GM19455 (cell line): ENCODE measurements at regions not wholly inside any gene's neighbourhood (a gene's known extent, or its start where the extent isn't known, plus 50 kb on each side); places are given as distances from the start of the nearest gene placed in this dataset.
A peak's percentile ranks its signal among the peaks of the same experiment; 100 is the strongest.

Experiments used
- ATAC-seq: cut with Tn5 transposase; IDR thresholded peaks from one replicate; pipeline ENCODE4 v1.9.1; 2021; ENCODE audit not compliant: unreplicated experiment

DNA sequence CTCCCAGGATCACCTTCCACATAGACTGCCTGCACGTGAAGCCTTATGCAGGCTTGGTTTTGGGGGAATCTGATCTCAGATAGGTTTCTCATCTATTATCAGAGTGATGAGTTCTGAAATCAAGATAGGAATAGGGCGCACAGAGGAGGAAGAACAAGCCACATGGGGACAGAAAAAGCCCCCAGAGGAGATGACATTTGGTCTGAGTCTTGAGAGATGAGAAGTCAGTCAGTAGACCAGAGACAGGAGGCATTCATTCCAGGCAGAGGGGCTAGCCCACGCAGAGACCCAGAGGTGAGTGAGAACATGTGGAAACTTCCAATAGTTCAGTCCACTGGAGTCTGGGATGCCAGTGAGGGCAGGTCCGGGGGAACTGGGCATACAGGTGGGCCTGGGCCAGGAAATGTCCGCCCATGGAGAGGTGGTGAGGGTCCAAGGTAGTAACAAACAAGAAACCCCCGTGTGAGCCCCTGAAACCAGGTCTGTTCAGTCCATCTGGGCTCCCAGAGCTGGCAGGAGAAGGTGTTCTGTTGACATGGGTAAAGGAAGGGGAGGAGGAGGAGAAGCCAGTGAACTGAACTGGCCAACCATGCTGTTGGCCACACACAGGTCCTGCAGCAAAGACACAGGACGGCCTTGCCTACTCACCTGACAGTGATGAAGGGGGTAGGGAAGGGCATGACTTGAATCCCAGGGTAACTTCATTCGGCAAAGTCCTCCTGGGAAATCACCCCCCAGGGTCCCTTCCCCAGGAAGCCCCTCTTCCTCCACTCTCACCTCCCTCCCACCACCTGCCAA lies 69.3 kb upstream of the SMNDC1 start:
- ATAC-seq, result no peak

DNA sequence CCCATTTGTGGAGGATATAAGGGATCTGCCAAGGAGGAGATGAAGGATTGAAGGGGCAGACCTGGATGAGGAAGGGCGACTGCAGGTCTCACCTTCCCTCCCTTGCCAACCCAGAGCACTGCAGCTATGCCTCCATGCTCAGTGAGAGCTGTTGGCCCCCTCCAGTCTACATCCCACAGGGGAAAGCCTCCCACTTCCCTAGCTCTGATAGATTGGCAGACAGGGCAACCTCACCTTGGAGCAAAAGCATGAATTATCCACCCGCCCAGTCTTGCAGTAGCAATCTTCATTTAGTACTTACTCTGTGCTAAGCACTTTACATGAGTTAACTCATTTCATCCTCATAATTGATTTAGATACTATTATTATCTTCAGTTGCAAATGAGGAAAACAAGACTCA lies 70.4 kb upstream of the SMNDC1 start:
- ATAC-seq, result no peak

GRCh38 chr10:110376021-110376766 lies 71.5 kb upstream of the SMNDC1 start:
- no peak for ATAC-seq

DNA sequence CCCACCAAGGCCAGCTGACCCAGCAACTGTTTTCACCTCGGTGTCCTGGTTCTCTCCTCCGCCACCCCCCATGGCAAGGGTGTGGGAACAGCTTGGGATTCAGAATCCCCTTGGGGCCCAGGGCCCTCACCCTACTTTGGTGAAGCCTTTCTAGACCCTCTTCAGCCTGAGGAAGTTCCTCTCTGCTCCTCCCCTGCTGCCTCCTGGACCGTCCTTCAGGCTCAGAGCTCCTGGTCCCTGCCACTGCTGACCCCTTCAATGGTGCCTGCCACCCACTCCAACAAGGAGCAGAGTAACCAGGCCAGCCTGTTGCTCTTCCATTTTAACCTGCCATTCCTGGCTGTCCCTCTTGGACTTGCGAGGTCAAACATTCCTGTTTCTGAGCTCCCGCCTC lies 72.0 kb upstream of the SMNDC1 start:
- ATAC-seq, result no peak

DNA sequence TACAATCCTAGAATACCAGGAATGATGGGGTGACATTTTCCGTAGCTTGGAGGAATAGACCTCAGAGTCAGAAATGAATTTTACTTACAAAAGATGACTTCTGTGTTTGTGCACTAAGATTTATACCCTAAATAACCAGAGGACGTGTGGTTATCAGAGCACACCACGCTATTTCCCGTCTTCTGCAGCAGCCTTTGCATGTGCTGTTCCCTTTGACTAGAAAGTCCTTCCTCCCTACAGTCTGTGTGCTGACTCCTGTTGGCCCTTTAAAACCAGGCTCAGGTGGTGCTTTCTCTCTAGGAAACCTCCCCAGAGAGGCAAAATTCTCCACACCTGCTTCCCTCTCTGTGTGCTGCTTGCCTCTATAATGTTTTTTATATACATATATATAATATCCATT lies 73.3 kb upstream of the SMNDC1 start:
- no peak for ATAC-seq

DNA sequence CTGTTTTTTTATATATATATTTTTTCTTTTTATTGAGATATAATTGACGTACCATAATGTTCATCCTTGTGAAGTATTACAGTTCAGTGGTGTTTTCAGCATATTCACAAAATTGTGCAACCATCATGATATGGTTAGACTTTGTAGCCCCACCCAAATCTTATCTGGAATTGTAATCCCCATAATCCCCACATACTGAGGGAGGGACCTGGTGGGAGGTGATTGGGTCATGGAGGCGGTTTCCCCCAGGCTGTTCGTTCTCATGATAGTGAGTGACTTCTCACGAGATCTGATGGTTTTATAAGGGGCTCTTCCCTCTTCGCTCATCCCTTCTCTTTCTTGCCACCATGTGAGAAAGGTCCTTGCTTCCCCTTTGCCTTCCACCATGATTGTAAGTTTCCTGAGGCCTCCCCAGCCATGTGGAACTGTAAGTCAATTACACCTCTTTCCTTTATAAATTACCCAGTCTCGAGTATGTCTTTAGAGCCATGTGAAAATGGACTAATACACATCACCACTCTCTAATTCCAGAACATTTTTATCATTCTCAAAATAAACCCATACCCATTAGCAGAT lies 73.9 kb upstream of the SMNDC1 start:
- ATAC-seq, result no peak

DNA sequence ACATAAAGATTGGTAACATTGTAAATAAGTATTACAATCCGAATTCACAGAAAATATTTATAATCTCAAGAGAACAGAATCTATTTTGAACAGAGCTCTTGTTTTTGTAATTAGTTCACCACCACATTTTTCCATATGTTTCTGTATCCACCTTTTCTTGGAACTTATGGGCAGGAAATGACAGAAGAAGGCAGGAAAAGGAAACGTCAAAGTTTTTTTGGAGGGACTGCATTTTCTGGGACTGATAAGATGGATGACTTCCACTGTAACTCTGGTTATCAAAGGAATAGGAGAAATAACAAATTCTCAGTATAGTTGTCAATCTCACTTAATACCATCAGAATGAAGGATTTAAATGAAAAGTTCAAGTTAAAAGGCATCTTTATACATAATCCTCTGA lies 75.1 kb upstream of the SMNDC1 start:
- no peak for ATAC-seq

DNA sequence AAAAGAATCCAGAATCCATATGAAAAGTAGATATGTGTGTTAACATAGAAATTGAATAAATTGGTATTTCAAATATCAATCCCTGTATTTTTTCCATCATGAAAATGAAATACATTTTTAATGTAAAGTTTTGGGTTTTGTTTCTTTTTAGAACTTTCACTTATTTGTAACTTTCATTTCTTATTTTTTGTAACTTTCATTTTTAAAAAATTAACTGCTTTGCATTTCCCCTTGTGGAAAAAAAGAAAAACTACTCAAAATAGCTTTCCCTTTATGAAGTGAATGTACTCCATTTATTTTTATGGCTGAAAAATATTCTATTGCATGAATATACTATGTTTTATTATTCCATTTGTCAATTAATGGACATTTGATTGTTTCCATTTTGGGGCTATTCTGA lies 75.6 kb upstream of the SMNDC1 start:
- no peak for ATAC-seq

- no peak for ATAC-seq
Observed at GRCh38 chr10:110382695-110383094, 78.0 kb upstream of the SMNDC1 start.

- no peak for ATAC-seq
Observed at GRCh38 chr10:110387617-110387982, 82.9 kb upstream of the SMNDC1 start.

DNA sequence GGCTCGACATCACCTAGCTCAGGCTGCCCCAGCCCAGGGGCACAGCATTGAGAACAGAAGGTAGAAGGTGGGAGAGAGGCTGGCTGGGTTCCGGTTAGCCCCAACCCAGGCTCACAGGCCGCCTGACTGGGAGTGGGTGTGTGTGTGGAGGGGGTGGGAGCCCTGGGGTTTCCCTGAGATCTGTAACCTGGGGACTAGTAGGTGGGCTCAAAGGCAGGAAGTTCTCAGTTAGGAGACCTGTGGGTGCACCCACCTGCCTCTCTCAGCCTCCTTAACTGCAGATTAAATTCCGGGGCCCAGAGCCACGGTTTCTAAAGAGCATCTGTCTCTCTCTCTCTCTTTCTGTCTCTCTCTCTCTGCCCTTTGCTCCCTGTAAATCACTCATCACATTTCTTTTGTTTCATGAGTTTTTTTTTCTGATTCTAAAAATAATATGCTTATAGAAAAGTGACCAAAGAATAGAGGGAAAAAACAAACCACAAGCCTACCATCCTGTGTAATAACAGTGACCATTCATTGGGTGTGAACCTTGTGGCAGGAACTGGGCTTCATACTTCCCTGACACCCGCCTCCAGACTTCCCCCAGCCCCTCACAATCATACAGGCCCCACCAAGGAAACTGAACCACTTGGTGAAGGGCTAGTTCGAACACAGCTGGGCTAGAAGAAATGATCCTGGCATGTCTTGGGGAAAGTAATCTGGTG lies 83.4 kb upstream of the SMNDC1 start:
- peak; percentile 69 for ATAC-seq

- ATAC-seq, result no peak
Observed at GRCh38 chr10:110388687-110389052, 84.0 kb upstream of the SMNDC1 start.

DNA sequence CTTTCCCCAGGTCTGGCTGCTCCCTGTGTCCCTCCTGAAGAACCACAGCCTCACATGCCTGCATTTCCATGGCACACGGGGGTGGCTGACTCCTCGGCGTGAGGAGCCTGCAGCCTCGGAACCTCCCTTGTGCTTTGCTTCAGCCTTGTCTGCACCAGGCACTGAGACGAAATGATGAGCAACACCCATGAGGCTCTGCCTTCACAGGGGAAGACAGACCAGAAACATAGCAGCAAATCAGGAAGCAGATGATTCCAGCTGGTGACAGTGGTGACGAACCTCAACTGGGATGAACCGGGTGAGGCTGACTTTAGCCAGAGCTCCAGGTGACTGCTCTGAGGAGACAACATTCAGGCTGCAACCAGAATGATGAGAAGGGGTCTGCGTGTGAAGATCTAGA lies 84.5 kb upstream of the SMNDC1 start:
- ATAC-seq, result no peak

GRCh38 chr10:110391541-110391940 lies 86.8 kb upstream of the SMNDC1 start:
- no peak for ATAC-seq

DNA sequence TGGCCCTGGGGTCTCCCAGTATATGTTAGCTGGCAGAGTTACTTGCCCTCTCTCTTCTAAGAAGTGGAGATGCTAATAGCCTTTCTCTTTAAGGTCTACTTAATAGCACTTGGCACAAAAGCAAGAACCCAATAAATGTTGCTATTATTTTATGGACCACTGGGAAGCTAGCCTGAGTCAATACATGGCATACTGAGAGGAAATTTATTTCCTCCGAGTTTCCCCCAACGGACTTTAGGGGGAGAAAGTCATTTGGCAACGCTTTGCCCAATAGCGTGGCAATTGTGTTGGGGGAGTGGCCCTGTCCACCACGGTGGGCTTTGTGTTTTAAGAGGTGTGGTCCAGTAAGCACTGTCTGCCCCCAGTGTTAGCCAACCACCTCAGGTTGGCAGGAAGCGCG lies 87.4 kb upstream of the SMNDC1 start:
- ATAC-seq, result no peak

GRCh38 chr10:110392868-110393740 lies 88.4 kb upstream of the SMNDC1 start:
- no peak for ATAC-seq

DNA sequence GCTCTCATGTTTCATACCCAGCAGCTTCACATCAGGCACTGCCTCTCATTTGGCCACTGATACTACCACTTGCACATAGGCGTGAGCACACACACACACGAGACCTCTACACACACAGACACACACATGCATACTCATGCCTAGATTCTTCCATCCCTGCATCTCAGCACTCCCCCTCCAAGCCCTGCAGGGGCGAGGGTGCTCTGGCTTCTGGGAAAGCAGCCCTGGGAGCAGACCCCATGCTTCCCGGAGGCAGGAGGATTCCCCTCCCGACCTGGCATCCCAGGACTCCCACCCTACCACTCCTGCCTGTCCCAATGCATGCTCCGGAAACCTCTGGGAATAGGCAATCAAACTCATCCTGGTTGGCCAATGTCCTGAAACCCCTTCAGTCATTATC lies 89.1 kb upstream of the SMNDC1 start:
- no peak for ATAC-seq

- ATAC-seq, result no peak
Observed at GRCh38 chr10:110394296-110394695, 89.6 kb upstream of the SMNDC1 start.

DNA sequence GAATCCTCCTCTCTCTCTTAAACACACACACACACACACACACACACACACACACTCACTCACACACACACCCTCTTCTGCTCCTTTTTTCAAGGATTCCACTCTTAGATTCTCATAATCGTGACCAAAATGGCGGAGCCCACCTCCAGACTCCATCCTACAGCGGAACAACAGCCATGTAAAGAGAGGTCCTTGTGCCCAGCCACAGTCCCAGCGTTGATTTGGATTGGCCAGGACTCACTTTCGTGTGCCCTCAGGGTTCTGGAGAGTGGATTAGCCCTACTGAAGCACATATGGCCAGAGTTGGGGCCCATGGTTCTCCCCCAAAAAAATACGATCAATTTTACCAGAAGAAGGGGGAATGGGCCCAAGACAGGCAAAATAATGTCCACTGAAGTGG lies 90.2 kb upstream of the SMNDC1 start:
- no peak for ATAC-seq

GRCh38 chr10:110395350-110396283 lies 90.9 kb upstream of the SMNDC1 start:
- ATAC-seq, result peak; percentile 74
